ENCODE measurements at regions not wholly inside any gene's neighbourhood (a gene's known extent, or its start where the extent isn't known, plus 50 kb on each side); places are given as distances from the start of the nearest gene placed in this dataset.

DNA sequence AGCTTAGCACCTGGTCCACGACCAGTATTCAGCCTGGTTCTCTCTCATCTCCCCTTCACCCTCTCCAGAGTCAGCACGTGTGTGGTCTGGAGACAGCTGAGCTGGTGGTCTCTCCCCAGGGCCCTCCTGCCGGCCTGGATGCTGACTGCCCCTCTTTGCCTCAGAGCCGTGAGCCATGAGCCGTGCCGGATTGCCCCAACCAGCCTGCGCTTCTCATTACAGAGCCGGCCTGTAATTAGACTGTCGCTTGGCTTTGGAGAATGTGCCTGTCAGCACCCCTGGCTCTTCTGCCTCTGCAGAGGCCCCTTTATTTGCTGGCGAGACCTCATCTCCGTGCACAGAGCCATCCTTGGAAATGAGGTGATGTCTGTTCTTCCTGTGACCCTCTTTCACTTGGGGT, 118.7 kb upstream of the BOD1 start:
- TF ChIP-seq, protein P1, sequence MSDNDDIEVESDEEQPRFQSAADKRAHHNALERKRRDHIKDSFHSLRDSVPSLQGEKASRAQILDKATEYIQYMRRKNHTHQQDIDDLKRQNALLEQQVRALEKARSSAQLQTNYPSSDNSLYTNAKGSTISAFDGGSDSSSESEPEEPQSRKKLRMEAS (IDR thresholded peaks at IDR 0.05) = no peak
- TF ChIP-seq, protein P2, sequence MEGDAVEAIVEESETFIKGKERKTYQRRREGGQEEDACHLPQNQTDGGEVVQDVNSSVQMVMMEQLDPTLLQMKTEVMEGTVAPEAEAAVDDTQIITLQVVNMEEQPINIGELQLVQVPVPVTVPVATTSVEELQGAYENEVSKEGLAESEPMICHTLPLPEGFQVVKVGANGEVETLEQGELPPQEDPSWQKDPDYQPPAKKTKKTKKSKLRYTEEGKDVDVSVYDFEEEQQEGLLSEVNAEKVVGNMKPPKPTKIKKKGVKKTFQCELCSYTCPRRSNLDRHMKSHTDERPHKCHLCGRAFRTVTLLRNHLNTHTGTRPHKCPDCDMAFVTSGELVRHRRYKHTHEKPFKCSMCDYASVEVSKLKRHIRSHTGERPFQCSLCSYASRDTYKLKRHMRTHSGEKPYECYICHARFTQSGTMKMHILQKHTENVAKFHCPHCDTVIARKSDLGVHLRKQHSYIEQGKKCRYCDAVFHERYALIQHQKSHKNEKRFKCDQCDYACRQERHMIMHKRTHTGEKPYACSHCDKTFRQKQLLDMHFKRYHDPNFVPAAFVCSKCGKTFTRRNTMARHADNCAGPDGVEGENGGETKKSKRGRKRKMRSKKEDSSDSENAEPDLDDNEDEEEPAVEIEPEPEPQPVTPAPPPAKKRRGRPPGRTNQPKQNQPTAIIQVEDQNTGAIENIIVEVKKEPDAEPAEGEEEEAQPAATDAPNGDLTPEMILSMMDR (IDR thresholded peaks at IDR 0.05; ENCODE audit: low read depth, low read length, missing input control) = no peak
- no peak for TF ChIP-seq TAF1 (conservative IDR thresholded peaks at IDR 0.05)
- TF ChIP-seq, protein P3, sequence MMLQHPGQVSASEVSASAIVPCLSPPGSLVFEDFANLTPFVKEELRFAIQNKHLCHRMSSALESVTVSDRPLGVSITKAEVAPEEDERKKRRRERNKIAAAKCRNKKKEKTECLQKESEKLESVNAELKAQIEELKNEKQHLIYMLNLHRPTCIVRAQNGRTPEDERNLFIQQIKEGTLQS (IDR thresholded peaks at IDR 0.05) = no peak
- TF ChIP-seq, protein P4, sequence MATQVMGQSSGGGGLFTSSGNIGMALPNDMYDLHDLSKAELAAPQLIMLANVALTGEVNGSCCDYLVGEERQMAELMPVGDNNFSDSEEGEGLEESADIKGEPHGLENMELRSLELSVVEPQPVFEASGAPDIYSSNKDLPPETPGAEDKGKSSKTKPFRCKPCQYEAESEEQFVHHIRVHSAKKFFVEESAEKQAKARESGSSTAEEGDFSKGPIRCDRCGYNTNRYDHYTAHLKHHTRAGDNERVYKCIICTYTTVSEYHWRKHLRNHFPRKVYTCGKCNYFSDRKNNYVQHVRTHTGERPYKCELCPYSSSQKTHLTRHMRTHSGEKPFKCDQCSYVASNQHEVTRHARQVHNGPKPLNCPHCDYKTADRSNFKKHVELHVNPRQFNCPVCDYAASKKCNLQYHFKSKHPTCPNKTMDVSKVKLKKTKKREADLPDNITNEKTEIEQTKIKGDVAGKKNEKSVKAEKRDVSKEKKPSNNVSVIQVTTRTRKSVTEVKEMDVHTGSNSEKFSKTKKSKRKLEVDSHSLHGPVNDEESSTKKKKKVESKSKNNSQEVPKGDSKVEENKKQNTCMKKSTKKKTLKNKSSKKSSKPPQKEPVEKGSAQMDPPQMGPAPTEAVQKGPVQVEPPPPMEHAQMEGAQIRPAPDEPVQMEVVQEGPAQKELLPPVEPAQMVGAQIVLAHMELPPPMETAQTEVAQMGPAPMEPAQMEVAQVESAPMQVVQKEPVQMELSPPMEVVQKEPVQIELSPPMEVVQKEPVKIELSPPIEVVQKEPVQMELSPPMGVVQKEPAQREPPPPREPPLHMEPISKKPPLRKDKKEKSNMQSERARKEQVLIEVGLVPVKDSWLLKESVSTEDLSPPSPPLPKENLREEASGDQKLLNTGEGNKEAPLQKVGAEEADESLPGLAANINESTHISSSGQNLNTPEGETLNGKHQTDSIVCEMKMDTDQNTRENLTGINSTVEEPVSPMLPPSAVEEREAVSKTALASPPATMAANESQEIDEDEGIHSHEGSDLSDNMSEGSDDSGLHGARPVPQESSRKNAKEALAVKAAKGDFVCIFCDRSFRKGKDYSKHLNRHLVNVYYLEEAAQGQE (IDR thresholded peaks at IDR 0.05) = no peak
- no peak for TF ChIP-seq RAD21 (IDR thresholded peaks at IDR 0.05)
- no peak for TF ChIP-seq FOXA1 (IDR thresholded peaks at IDR 0.05)
- TF ChIP-seq JUND (IDR thresholded peaks at IDR 0.05) = no peak
- no peak for TF ChIP-seq EGR1 (IDR thresholded peaks at IDR 0.05; ENCODE audit: low read depth in 2 of 2)
- TF ChIP-seq HNF4G (IDR thresholded peaks at IDR 0.05) = no peak
- TF ChIP-seq RXRA (IDR thresholded peaks at IDR 0.05) = no peak

Measured in liver (tissue), 3 donors.